BE2C (cell line): ENCODE measurements at regions not wholly inside any gene's neighbourhood (a gene's known extent, or its start where the extent isn't known, plus 50 kb on each side); places are given as distances from the start of the nearest gene placed in this dataset.
"Not testable (repeated sequence)": the region's sequence is repeated elsewhere in the genome, so short reads cannot be mapped to it uniquely, and the experiment has no call there.

Experiments
- DNase-seq: peaks from one replicate; pipeline ENCODE4 v3.0.0-alpha.2; 2020
- H3K27me3 ChIP-seq: fragments of 250-450 bp; sonication (Bioruptor Pico); 2 replicates; pipeline ENCODE4 v1.5.1; 2020; ENCODE audit warnings: mild to moderate bottlenecking
- H3K36me3 ChIP-seq: fragments of 250-450 bp; sonication (Bioruptor Pico); 2 replicates; pipeline ENCODE4 v1.5.1; 2020; ENCODE audit warnings: mild to moderate bottlenecking
- H3K4me1 ChIP-seq: fragments of 250-450 bp; sonication (Bioruptor Pico); 2 replicates; pipeline ENCODE4 v1.5.1; 2020
- H3K4me3 ChIP-seq: 2 replicates; pipeline ENCODE4 v1.5.1; 2011; ENCODE audit warnings: low read depth, low read length
- H3K9me3 ChIP-seq: fragments of 250-450 bp; sonication (Bioruptor Pico); 2 replicates; pipeline ENCODE4 v1.5.1; 2020
- CTCF ChIP-seq: IDR thresholded peaks from 2 replicates; pipeline ENCODE4 v1.5.1; 2012; ENCODE audit warnings: mild to moderate bottlenecking, low read depth, low read length

- Histone ChIP-seq H3K4me1 (no peaks in the 10 kb centered on the region), H3K9me3 (no peaks in the 10 kb centered on the region), H3K36me3 (no peaks in the 10 kb centered on the region), H3K4me3 (no peak overlapping the region), H3K27me3 (no peaks in the 10 kb centered on the region)
- DNase-seq, result no peak
- TF ChIP-seq CTCF, result no peak
Measured at GRCh38 chr4:100340512-100341485, 150.5 kb upstream of the DDIT4L start.

GRCh38 chr4:100339870-100340269 is 149.6 kb upstream of the DDIT4L start:
- Histone ChIP-seq H3K4me1 (no peaks in the 10 kb centered on the region), H3K27me3 (no peaks in the 10 kb centered on the region), H3K9me3 (no peaks in the 10 kb centered on the region), H3K4me3 (no peak overlapping the region), H3K36me3 (no peaks in the 10 kb centered on the region)
- no peak for DNase-seq
- TF ChIP-seq CTCF, result no peak

GRCh38 chr4:100333491-100333890 is 143.2 kb upstream of the DDIT4L start:
- not testable (repeated sequence) for H3K9me3 ChIP-seq, H3K36me3 ChIP-seq, DNase-seq, H3K4me3 ChIP-seq, H3K27me3 ChIP-seq, H3K4me1 ChIP-seq

- H3K4me1 ChIP-seq, result no peaks in the 10 kb centered on the region
- no peak for DNase-seq
- no peak overlapping the region for H3K4me3 ChIP-seq
- H3K36me3 ChIP-seq, result no peaks in the 10 kb centered on the region
- no peaks in the 10 kb centered on the region for H3K9me3 ChIP-seq
- H3K27me3 ChIP-seq, result no peaks in the 10 kb centered on the region
- no peak for TF ChIP-seq CTCF
Measured at GRCh38 chr4:100317032-100317864, 127.0 kb upstream of the DDIT4L start.

- Histone ChIP-seq H3K4me1 (no peaks in the 10 kb centered on the region), H3K9me3 (no peaks in the 10 kb centered on the region; the same call in 1 of the 2 replicates), H3K4me3 (no peak overlapping the region), H3K27me3 (no peaks in the 10 kb centered on the region), H3K36me3 (no peaks in the 10 kb centered on the region)
- no peak for TF ChIP-seq CTCF
- no peak for DNase-seq
Measured at GRCh38 chr4:100314057-100314456, 123.8 kb upstream of the DDIT4L start.

- no peaks in the 10 kb centered on the region for H3K4me1 ChIP-seq
- H3K27me3 ChIP-seq, result no peaks in the 10 kb centered on the region
- no peak overlapping the region for H3K4me3 ChIP-seq
- H3K9me3 ChIP-seq, result no peaks in the 10 kb centered on the region; the same call in 1 of the 2 replicates
- H3K36me3 ChIP-seq, result no peaks in the 10 kb centered on the region
- TF ChIP-seq CTCF, result no peak
- no peak for DNase-seq
Measured at GRCh38 chr4:100312615-100313350, 122.5 kb upstream of the DDIT4L start.
